Psoas muscle (tissue), 7 donors: ENCODE measurements at regions not wholly inside any gene's neighbourhood (a gene's known extent, or its start where the extent isn't known, plus 50 kb on each side); places are given as distances from the start of the nearest gene placed in this dataset.

Experiments used
- ATAC-seq, 4 donors: fragments of 200-7000 bp; cut with Tn5 transposase; one replicate each; pipeline ENCODE4 v1.9.1; 2020; ENCODE audit warnings: moderate library complexity in 3 of 4, mild to moderate bottlenecking in 2 of 4
- DNase-seq, 2 donors: peaks; one replicate each; pipeline ENCODE4 v3.0.0-alpha.2; 2020
- H3K27ac ChIP-seq: fragments of 200-600 bp; one replicate; pipeline ENCODE4 v1.8.0; 2022
- H3K27me3 ChIP-seq, 3 donors: fragments of 200-600 bp in 1 of 3; one replicate each; pipeline versions ENCODE4 v1.6.1 to v1.8.0; 2013 to 2022; ENCODE audit warnings: low read length in 2 of 3, mild to moderate bottlenecking in 2 of 3, moderate library complexity in 1 of 3; ENCODE audit not compliant: insufficient read depth in 3 of 3
- H3K36me3 ChIP-seq, 2 donors: fragments of 200-600 bp in 1 of 2; one replicate each; pipeline versions ENCODE4 v1.6.1 to v1.8.0; 2013 to 2022; ENCODE audit warnings: low read depth in 1 of 2, mild to moderate bottlenecking in 1 of 2, moderate library complexity in 1 of 2; ENCODE audit not compliant: insufficient read depth in 1 of 2
- H3K4me1 ChIP-seq: fragments of 200-600 bp; one replicate; pipeline ENCODE4 v1.8.0; 2022
- H3K4me3 ChIP-seq: fragments of 200-600 bp; one replicate; pipeline ENCODE4 v1.8.0; 2022; ENCODE audit warnings: mild to moderate bottlenecking
- H3K9me3 ChIP-seq: fragments of 200-600 bp; one replicate; pipeline ENCODE4 v1.8.0; 2022
- WGBS, 3 donors: extraction: QIAGEN DNeasy Blood & Tissue Kit; methylation state at CpG; one replicate each; pipeline versions ENCODE4 v1.1.6 to v1.1.7; 2013; 5-methylcytosine and 5-hydroxymethylcytosine counted together
- intact Hi-C, 2 donors: fragments of 100-400 bp; cut with DNase I; formaldehyde crosslinking; loops; one replicate each; pipeline versions ENCODE4 v1.11.0 to v1.14.2; 2022
- TF ChIP-seq, protein P1 (sequence below): fragments of 200-600 bp; IDR thresholded peaks from one replicate; pipeline ENCODE4 v1.8.0; 2022; ENCODE audit warnings: antibody characterized with exemption
- donor health status: healthy with polysubstance abuse.
- donor health status: DM: no; HTN: no; CAD: no; lungs with moderate emphysema.
- donor health status: Bipolar disorder and iron deficiency.
- donor health status: healthy.
- donor health status: DM: yes; HTN: yes; CAD: no.
- donor health status: DM: no; HTN: no; CAD: no.
- donor health status: DM: yes; HTN: yes; CAD: no.

DNA sequence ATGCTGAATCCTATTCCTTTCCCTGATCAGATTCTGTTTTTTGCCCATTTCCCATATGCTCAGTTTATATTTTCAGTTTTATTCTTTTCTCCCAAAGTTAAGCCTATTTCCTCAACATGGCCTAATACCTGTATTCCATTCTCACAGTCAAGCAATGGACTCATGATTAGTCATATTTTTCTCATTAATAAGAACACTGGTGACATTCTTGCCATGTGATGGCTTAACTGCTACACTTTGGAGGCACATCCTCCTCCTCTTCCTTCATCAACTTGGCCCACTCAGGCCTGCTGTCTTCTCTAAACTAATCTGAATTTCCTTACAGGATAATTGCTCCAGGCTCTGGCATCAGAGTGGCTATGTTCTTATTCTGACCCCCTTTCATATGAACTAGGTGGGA, 679.2 kb downstream of the NYAP2 start:
- no peaks in the 10 kb centered on the region for H3K36me3 ChIP-seq
- H3K4me3 ChIP-seq: no peak overlapping the region
- ATAC-seq: no peak
- TF ChIP-seq, protein P1, sequence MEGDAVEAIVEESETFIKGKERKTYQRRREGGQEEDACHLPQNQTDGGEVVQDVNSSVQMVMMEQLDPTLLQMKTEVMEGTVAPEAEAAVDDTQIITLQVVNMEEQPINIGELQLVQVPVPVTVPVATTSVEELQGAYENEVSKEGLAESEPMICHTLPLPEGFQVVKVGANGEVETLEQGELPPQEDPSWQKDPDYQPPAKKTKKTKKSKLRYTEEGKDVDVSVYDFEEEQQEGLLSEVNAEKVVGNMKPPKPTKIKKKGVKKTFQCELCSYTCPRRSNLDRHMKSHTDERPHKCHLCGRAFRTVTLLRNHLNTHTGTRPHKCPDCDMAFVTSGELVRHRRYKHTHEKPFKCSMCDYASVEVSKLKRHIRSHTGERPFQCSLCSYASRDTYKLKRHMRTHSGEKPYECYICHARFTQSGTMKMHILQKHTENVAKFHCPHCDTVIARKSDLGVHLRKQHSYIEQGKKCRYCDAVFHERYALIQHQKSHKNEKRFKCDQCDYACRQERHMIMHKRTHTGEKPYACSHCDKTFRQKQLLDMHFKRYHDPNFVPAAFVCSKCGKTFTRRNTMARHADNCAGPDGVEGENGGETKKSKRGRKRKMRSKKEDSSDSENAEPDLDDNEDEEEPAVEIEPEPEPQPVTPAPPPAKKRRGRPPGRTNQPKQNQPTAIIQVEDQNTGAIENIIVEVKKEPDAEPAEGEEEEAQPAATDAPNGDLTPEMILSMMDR: no peak
- H3K27me3 ChIP-seq: no peaks in the 10 kb centered on the region
- H3K27ac ChIP-seq: no peak overlapping the region
- DNase-seq: no peak
- no peaks in the 10 kb centered on the region for H3K9me3 ChIP-seq
- intact Hi-C loops: no loop called here
- peaks cover 7% of the 10 kb centered on the region for H3K4me1 ChIP-seq

DNA sequence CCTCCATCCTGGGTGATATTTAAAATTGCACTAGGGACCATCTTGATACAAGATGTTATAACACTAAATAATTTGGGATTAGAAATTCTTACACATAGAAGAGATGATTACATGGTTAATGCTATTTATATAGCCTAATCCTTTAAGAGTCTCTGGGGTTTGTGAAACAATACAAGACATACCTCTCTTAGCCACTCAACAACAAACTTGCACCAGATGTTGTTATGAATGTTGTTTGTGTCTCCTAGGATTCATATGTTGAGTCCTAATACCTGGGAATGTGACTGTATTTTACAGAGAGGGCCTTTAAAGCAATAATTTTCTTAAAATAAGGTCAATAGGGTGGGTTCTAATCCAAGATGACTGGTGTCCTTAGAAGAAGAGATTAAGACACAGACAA, 678.3 kb downstream of the NYAP2 start:
- Histone ChIP-seq H3K4me3 (no peak overlapping the region), H3K36me3 (no peaks in the 10 kb centered on the region), H3K4me1 (peaks cover 7% of the 10 kb centered on the region), H3K9me3 (no peaks in the 10 kb centered on the region), H3K27me3 (no peaks in the 10 kb centered on the region), H3K27ac (no peak overlapping the region)
- no peak for ATAC-seq
- intact Hi-C loops: no loop called here
- DNase-seq: no peak
- TF ChIP-seq, protein P1: no peak

DNA sequence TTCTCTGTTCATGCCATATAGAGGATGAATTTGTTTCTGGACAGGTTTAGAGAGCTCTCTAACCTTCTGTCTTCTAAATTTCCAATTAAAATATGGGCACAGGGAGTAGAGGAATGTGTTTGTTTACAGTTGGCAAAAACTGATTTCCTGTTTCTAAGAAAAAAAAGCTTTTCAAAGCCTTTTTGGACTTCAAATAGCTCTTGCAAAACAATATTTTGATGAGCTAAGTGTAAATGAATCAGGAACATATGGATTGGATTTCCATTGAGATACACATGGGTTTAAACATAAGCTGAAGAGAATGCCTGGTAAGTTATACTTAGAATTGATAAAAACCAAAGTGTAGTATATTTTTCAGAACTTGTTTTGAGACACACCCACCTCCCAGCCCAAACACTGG, 677.5 kb downstream of the NYAP2 start:
- Histone ChIP-seq H3K9me3 (no peaks in the 10 kb centered on the region), H3K36me3 (no peaks in the 10 kb centered on the region), H3K4me1 (peaks cover 7% of the 10 kb centered on the region), H3K27me3 (no peaks in the 10 kb centered on the region), H3K27ac (no peak overlapping the region), H3K4me3 (no peak overlapping the region)
- ATAC-seq: no peak
- TF ChIP-seq, protein P1: no peak
- DNase-seq: no peak
- intact Hi-C loops: no loop called here

DNA sequence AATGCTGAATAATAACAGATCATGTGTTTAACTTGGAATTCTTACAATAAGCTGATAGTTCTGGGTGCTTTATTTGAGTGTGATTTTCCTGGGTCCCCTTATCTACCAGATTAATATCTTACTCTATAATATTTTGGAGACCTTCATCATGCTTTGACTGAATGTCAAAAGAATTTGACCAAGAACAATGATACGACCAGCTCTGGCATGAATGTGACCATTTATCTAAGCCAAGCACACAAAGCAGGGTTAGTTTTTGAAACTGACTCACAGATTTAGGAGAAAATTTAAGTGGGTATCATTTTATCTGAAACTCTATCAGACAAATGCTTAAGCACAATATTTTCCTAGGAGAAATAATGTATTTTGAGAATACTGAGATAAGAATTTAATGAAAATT, 677.0 kb downstream of the NYAP2 start:
- no peak overlapping the region for H3K4me3 ChIP-seq
- no peak overlapping the region for H3K27ac ChIP-seq
- no peaks in the 10 kb centered on the region for H3K9me3 ChIP-seq
- TF ChIP-seq, protein P1: no peak
- H3K36me3 ChIP-seq: no peaks in the 10 kb centered on the region
- intact Hi-C loops: no loop called here
- no peaks in the 10 kb centered on the region for H3K27me3 ChIP-seq
- DNase-seq: no peak
- 49 to 71% (median 55%) methylated on average over 1 of the region's 1 CpG for WGBS, 3 donors
- H3K4me1 ChIP-seq: peaks cover 7% of the 10 kb centered on the region
- ATAC-seq: no peak

DNA sequence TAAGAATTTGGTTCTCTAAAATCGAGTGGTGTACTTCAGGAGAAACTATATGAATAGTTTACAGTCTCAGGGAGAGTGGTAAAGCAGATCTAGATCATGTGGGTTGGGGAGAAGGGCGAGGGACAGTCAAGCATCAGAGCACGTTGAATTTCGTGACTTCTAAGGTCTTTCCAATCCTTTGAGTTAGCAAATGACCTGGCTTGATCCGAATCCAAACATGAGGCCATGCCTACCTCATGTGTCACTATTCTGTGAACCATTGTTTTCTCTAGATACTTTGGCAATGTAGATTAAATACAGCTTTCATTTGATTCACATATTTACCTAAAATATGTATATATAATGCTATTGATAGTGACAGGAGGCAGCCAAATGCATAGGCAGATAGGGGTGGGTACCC, 674.9 kb downstream of the NYAP2 start:
- no peak overlapping the region for H3K27ac ChIP-seq
- 85 to 86% (median 86%) methylated on average over 5 of the region's 5 CpGs for WGBS, 3 donors
- intact Hi-C loops: no loop called here
- no peaks in the 10 kb centered on the region for H3K4me1 ChIP-seq
- no peaks in the 10 kb centered on the region for H3K9me3 ChIP-seq
- TF ChIP-seq, protein P1: no peak
- ATAC-seq (no peak), DNase-seq (no peak)
- no peaks in the 10 kb centered on the region for H3K27me3 ChIP-seq
- no peak overlapping the region for H3K4me3 ChIP-seq
- no peaks in the 10 kb centered on the region for H3K36me3 ChIP-seq
